ENCODE measurements at regions not wholly inside any gene's neighbourhood (a gene's known extent, or its start where the extent isn't known, plus 50 kb on each side); places are given as distances from the start of the nearest gene placed in this dataset.

DNA sequence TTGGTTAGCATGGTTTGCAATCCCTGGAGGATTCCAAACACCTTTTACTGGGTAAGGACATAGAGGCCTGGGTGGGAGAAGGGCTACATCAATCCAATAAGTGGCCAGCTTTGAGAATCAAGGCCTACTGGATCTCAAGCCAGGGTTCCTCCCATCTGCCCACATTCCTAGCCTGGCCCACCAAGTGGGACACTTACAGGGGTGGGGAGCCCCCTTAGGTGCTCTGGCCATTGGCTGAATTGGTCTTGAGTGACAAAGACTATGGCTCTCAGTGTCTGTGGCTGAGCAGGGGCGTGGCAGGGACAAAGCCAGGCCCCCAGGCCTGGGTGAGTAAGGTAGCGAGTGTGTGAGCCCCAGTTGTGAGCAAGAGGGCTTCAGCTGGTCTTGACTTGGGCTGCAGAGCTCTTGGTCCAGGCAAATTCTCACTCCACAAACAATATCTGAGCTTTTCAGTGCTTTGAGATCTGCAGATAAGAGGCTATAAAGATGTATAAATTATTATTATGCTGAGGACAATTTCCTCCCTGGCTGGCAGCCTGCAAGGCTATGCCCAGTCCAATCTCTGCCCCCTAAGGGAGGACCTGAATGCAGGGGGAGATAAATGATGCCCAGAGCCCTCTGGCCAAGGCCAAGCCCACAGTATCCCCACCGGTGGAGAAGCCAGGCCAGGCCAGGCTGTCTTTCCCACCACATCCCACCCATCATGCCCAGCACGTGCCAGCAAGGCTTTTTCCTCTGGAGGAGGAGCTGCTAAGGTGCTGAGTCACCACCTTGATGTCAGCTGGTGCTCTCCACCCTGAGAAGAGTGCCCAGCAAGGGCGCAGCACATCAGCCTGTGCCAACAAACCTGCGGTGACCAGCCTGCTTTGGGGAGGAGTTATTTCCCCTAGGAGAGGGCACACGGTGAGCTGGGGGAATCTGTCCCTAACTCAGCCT is 80.7 kb upstream of the DUSP5 start:
- Histone ChIP-seq H3K36me3 (ENCODE audit: control insufficient read depth, insufficient read depth, low read length) (no peaks in the 10 kb centered on the region), H3K27me3 (ENCODE audit: control insufficient read depth, insufficient read depth, low read length) (no peaks in the 10 kb centered on the region), H3K9me3 (ENCODE audit: control insufficient read depth, insufficient read depth, low read length) (no peaks in the 10 kb centered on the region), H3K4me3 (ENCODE audit: low read length) (no peak overlapping the region), H3K4me1 (ENCODE audit: control insufficient read depth, insufficient read depth, low read length) (peaks cover 77% of the 10 kb centered on the region), H3K27ac (ENCODE audit: low read length) (no peak overlapping the region)
- Mint-ChIP-seq H3K4me1 (peaks cover 69 to 73% of the 10 kb centered on the region in 2 donors), H3K27ac (no peak overlapping the region), H3K4me3 (no peak overlapping the region), H3K27me3 (ENCODE audit: low read depth in 2 of 2) (peaks cover 0 to 6% of the 10 kb centered on the region in 2 donors), H3K36me3 (no peaks in the 10 kb centered on the region), H3K9me3 (peaks cover 0 to 2% of the 10 kb centered on the region in 2 donors)
- no peak for TF ChIP-seq CTCF (IDR thresholded peaks at IDR 0.05)
- intact Hi-C loops (cut with micrococcal nuclease) = loop anchor here (10.0 kb wide), 2 partner anchors 332 to 402 kb away; no protein-coding TSS in a partner anchor
- ATAC-seq (no peak), DNase-seq (no peak)
- WGBS (ENCODE audit: insufficient coverage) = 79% methylated on average over 7 of the region's 7 CpGs

DNA sequence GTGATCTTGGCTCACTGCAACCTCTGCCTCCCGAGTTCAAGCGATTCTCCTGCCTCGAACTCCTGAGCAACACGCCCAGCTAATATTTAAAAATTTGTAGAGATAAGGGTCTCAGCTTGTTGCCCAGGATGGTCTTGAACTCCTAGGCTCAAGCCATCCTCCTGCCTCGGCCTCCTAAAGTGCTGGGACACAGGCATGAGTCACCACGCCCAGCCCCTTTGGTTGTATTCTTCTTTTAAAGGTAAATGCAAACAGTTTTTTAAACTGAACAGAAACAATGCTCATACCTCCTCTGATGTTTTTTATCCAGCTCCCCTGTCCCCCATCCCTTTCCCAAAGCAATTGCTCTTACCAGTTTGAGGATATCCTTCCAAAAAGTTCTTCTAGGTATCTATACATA is 79.5 kb upstream of the DUSP5 start:
- H3K9me3 ChIP-seq (ENCODE audit: control insufficient read depth, insufficient read depth, low read length) = no peaks in the 10 kb centered on the region
- no peaks in the 10 kb centered on the region for H3K36me3 Mint-ChIP-seq
- no peak overlapping the region for H3K27ac ChIP-seq (ENCODE audit: low read length)
- H3K4me3 ChIP-seq (ENCODE audit: low read length) = no peak overlapping the region
- H3K4me3 Mint-ChIP-seq = no peak overlapping the region
- no peak overlapping the region for H3K27ac Mint-ChIP-seq
- H3K27me3 ChIP-seq (ENCODE audit: control insufficient read depth, insufficient read depth, low read length) = no peaks in the 10 kb centered on the region
- no peak for TF ChIP-seq CTCF (IDR thresholded peaks at IDR 0.05)
- H3K4me1 ChIP-seq (ENCODE audit: control insufficient read depth, insufficient read depth, low read length) = peaks cover 75% of the 10 kb centered on the region
- H3K27me3 Mint-ChIP-seq (ENCODE audit: low read depth in 2 of 2) = peaks cover 0 to 3% of the 10 kb centered on the region in 2 donors
- H3K9me3 Mint-ChIP-seq = peaks cover 0 to 2% of the 10 kb centered on the region in 2 donors
- peaks cover 58 to 61% of the 10 kb centered on the region in 2 donors for H3K4me1 Mint-ChIP-seq
- WGBS (ENCODE audit: insufficient coverage) = 78% methylated on average over 6 of the region's 6 CpGs
- no peaks in the 10 kb centered on the region for H3K36me3 ChIP-seq (ENCODE audit: control insufficient read depth, insufficient read depth, low read length)
- intact Hi-C loops (cut with micrococcal nuclease) = loop anchor here (10.0 kb wide), 2 partner anchors 333 to 403 kb away; no protein-coding TSS in a partner anchor
- DNase-seq = no peak
- ATAC-seq = no peak

GRCh38 chr10:110419265-110419664 is 78.4 kb upstream of the DUSP5 start:
- peak overlapping the region; percentile 29 for H3K4me3 Mint-ChIP-seq
- H3K27me3 ChIP-seq (ENCODE audit: control insufficient read depth, insufficient read depth, low read length) = no peaks in the 10 kb centered on the region
- peaks cover 72% of the 10 kb centered on the region for H3K4me1 ChIP-seq (ENCODE audit: control insufficient read depth, insufficient read depth, low read length)
- peak overlapping the region; percentile 73 to 76 for H3K27ac Mint-ChIP-seq
- no peak overlapping the region for H3K4me3 ChIP-seq (ENCODE audit: low read length)
- H3K9me3 Mint-ChIP-seq = peaks cover 0 to 2% of the 10 kb centered on the region in 2 donors
- WGBS (ENCODE audit: insufficient coverage) = 50% methylated on average over 5 of the region's 5 CpGs
- H3K27ac ChIP-seq (ENCODE audit: low read length) = no peak overlapping the region
- H3K27me3 Mint-ChIP-seq (ENCODE audit: low read depth in 2 of 2) = peaks cover 0 to 3% of the 10 kb centered on the region in 2 donors
- no peaks in the 10 kb centered on the region for H3K36me3 Mint-ChIP-seq
- DNase-seq (no peak), ATAC-seq (no peak)
- no peak for TF ChIP-seq CTCF (IDR thresholded peaks at IDR 0.05)
- H3K36me3 ChIP-seq (ENCODE audit: control insufficient read depth, insufficient read depth, low read length) = no peaks in the 10 kb centered on the region
- H3K4me1 Mint-ChIP-seq = peaks cover 47 to 50% of the 10 kb centered on the region in 2 donors
- no peaks in the 10 kb centered on the region for H3K9me3 ChIP-seq (ENCODE audit: control insufficient read depth, insufficient read depth, low read length)
- intact Hi-C loops (cut with micrococcal nuclease) = loop anchor here (10.0 kb wide), 2 partner anchors 334 to 404 kb away; no protein-coding TSS in a partner anchor
